DMS153 treated with DMSO at 0.1 percent for 48 hours (cell line): ENCODE measurements at regions not wholly inside any gene's neighbourhood (a gene's known extent, or its start where the extent isn't known, plus 50 kb on each side); places are given as distances from the start of the nearest gene placed in this dataset.
"Not testable (repeated sequence)": the region's sequence is repeated elsewhere in the genome, so short reads cannot be mapped to it uniquely, and the experiment has no call there.

Source experiments
- DNase-seq: peaks from one replicate; lab custom pipeline; 2025; ENCODE audit not compliant: unreplicated experiment; lab: John Stamatoyannopoulos, UW

DNA sequence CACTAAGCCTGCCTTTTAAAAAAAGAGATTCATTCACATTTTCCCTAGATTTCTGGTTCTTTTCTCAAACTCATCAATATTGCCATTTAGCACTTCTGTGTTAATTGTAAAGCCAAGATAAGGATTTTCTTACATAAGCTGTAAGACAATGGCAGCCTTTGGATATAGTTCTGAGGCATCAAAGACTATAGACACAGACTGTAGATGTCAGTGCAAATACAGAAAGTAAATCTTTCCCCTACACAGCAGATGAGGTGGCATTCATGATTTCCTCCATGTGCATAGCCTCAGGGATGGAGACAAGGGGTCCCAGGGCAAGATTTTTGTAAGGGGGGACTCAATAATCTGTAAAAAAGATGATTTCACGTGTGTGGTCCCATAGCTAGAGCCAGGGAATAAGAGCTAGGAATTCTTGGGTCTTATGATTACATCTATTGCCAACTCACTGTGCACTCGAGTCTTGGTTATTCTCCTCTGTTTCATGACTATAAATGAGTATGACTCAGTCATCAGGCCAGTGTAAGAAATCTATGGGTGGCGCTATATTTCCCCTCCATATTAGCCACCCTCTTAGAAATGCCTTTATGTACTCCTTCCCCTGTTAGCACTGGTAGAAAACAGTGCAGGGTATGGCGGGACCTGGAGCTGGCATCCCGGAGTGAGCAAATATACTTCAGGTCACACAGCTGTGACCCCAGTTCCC lies 207.5 kb downstream of the EXOC5 start:
- DNase-seq, result no peak

DNA sequence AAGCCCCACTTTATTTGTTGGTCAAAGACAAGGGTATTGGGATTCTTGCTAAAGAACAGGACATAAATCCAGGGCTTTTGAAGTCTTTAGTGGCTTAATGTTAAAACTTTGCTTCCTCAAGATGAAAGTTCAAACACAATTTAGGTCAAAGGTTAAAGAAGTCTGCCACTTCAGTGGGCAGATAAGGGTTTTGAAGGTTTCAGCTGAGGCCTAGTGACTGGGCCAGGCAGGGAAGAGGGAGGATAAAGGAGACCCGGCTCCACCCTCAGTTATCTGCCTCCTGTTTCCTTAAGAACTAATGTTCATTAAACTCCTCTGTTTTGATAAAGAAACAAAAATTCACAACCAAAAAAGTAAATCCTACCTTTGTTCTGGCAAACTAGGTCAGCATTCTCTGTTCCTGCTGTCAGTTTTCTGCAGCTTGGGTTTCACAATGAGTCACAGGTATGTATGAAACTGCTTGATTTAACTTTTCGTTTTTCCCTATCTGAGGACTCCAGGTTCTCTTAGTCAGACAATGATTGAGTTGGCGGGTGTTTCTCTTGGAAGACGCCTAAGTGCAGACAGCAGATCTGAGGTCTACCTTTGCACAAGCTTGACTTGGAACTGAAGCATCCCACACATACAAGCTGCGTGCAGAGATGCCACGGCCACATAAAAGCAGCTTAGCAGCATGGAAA lies 208.3 kb downstream of the EXOC5 start:
- DNase-seq, result no peak

DNA sequence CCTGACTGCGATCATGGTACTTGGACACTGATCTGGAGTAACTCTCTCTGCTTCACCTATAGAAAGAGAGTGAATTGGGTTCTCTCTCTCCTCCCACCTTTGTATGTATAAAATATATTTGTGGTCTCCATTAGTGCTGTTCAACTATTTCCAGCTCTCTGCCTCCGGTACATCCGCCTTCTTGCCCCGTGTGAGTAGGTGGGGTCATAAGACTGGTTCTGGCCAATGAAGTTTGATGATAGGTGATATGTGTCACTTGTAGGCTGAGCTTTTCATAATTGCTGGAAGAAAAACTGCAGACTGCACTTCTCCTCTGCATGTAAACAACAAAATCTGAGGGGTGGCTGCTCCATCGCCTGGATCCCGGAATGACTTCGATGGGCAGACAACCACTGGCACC lies 210.4 kb downstream of the EXOC5 start:
- no peak for DNase-seq

DNA sequence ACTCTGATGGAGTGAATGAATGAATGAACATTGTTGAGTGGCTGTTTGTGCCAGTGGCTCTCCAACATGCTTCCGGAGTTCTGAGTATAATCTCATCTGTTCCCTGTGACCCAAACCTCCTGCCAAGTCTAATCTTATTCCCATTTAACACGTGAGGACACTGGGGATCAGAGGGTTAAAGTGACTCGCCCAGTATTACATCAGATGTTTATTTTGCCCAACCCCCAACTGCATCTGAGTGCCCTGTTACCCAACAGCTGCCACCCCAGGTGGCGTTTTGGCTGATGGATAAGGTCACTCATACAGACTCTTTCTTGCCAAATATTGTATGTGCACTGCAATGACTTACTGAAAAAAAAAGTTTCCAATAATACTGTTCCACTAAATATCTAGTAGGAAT lies 210.9 kb downstream of the EXOC5 start:
- DNase-seq, result peak; percentile 34

DNA sequence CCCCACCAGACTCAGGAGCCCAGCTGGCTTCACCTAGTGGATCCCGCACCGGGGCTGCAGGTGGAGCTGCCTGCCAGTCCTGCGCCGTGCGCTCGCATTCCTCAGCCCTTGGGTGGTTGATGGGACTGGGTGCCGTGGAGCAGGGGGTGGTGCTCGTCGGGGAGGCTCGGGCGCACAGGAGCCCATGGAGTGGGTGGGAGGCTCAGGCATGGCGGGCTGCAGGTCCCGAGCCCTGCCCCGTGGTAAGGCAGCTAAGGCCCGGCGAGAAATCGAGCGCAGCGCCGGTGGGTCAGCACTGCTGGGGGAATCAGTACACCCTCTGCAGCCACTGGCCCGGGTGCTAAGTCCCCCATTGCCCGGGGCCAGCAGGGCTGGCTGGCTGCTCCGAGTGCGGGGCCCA lies 212.2 kb downstream of the EXOC5 start:
- DNase-seq, result not testable (repeated sequence)

DNA sequence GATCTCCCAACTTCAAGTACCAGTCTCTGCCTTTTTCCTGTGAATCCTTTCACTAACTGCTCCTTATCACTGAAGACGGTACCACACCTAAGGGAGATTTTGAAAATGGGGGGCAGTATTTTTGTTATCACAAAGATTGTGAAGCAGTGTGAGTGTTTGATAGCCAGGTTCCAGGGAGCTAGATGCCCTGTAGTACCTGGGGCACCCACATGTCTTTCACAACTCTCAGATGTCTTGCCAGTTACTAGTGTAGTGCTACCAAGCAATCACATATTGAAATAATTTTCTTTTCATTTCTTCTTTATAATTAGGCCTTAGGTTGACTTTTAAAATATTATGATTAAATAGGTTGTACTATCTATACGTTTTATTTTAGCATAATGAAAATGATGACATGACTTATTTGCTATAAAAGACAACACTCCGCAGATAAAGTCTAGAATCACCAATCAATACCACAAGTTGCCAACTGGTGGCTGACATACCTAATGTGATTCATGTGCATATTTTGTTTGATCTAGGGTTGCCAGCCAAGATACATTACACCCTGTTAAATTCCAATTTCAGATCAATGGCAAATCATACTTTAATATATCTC lies 215.9 kb downstream of the EXOC5 start:
- DNase-seq, result no peak

DNA sequence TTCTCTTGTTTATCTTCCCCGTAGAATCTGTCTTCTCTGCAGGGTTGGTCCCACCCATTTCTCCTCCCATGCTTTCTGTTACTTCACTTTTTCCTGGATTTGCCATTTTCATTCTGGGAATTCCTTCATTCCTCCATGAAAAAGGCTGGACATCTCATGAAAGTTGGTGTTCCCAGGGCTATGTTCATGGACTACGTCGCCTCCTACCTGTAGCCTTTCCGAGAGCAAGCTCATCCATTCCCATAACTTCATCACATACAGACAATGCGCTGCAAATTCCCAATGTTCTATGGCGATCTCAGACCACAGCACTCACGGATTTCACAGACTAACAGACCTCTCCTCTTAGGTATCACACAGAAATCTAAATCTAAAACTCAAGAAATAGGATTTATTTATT lies 217.1 kb downstream of the EXOC5 start:
- no peak for DNase-seq

DNA sequence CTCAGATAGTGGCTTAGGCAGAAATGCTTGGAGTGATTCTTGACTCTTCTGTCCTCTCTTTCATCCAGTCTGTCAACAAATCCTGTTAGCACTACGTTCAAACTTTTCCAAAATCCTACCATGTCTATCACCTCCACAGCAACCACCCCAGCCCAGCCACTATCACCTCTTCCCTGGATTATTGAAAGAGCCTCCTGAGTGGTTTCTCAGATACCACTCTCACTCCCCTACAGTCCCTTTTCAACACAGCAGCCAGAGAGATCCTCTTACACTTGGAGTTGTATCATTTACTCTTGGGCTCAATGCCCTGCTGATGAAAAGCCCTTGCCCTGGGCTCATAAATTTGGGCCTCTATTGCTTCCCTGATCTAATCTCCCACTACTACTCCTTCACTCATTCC lies 218.9 kb downstream of the EXOC5 start:
- no peak for DNase-seq

DNA sequence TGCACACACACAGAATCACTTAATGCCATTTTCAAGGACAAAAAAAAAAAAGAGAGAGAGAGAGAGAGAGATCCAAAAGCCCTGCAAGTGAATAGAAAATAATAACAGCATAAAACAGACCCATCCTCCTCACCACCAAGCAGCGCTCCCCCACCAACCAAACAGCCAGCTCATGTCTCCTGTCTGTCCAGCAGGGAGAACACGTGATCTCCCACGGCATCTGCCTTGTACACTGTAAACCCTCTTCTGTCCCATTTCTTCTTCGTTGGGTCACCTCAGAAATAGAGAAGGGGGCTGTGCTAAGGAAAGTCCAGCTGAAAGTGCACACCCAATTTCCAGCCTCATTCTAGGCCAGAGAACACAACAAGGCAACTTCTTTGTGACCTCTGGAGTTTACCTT lies 222.5 kb downstream of the EXOC5 start:
- no peak for DNase-seq

DNA sequence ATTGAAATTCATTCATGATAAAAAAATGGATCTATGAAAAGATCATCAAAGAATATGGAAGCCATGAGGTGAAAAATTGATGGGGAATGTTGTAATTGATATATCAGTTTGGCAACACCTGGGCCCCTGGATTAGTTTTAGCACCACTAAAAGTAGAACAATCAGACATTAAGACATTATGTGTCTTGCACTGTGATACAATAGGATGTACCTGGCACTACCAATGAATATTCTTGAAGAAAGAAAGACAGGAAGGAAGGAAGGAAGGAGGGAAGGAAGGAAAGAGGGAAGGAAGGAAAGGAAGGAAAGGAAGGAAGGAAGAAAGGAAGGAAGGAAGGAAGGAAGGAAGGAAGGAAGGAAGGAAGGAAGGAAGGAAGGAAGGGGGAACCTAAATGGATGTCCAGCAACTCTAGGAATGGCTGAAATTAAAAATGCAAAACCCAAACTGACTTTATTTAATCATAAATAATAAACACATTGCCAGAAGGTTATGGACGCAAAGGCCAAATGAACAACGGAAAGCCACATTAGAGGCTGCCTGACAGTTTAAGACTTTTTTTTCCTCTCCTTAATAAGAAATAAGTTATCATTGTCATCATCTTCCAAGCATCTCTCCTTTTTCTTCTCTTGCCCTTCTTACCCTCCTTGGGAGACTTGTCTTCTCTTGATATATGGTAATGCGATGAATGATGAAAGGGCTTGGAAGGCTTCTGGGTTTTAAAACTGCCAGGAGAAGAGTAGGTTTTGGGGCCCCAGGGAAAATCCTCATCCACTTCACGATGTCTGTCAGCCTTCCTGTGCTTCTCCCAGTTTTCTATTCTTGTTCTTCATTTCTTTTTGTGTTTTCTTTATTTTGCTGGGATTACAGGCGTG lies 224.4 kb downstream of the EXOC5 start:
- not testable (repeated sequence) for DNase-seq

DNA sequence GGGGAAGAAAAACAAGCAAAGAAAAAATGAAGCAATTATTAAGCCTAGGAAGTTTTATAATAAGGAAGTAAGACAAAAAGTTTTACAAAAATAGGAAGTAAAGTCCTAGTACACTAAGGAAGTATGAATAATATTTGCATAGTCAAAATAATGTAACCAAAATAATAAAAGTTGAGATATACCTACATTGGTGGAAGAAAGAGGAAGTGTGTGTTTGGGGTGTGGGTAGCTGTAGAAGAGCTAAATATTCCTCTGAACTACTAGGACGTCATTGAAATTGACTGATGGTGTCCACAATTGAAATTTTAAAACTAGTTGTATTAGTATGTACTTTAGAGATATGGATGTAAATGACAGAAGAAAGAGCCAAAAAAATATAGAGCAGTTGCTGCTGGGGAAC lies 228.4 kb upstream of the OTX2 start:
- DNase-seq, result no peak

DNA sequence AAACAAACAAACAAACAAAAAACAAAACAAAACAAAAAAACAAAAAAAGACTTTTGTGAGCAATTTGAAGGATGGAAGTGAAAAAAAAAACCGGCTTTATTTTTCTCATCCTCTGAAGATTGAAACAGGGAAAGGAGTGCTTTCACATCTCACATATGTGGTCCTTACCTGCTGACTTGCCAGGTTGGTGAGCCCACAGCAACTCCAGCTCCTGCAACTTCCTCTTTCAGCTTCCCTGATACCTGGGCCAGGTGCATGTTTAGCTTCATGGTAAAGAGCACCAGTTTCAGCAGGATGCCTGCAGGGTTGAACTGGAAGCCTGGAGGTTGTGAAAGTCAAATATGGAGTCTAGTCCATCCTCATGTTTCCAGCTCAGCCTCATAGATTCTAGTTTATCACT lies 221.2 kb upstream of the OTX2 start:
- no peak for DNase-seq

DNA sequence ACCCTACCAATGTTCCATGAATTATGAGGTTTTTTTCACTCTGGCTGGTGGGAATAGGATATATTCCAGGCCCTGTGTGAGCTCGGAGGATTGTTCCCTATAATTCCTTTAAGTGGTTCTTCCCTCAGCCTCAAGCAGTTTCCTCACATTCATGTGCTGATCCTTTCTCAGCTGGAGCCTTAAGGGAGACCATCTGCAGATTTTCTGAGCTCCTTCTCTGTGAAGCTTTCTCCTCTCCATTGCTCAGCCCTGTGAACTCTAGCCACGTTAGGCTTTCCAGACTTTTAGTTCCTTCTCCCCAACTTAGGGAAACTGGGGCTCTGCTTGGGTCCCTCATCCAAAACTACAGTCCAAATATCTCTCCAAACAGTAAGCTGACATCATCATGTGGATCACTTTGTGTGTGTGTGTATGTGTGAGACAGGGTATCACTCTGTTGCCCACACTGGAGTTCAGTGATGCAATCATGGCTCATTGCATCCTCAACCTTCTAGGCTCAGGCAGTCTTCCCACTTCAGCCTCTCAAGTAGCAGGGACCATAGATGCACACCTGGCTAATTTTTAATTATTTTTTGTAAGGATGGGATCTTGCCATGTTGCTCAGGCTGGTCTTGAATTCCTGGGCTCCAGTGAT lies 219.5 kb upstream of the OTX2 start:
- no peak for DNase-seq

DNA sequence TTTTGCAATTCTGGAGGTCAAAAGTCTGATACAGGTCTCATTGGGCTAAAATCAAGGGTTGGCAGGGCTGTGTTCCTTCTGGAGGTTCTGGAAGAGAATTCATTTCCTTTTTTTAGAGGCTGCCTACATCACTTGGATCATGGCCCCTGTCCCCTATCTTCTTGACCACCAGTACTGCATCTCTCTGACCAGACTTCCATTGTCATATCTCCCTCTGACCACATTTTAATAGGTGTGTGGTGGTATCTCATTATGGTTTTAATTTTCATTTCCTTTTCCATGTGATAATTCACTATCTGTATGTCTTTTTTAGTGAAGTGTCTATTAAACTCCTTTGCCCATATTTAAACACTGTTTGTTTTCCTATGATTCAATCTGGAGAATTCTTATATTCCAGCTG lies 215.2 kb upstream of the OTX2 start:
- DNase-seq, result no peak

DNA sequence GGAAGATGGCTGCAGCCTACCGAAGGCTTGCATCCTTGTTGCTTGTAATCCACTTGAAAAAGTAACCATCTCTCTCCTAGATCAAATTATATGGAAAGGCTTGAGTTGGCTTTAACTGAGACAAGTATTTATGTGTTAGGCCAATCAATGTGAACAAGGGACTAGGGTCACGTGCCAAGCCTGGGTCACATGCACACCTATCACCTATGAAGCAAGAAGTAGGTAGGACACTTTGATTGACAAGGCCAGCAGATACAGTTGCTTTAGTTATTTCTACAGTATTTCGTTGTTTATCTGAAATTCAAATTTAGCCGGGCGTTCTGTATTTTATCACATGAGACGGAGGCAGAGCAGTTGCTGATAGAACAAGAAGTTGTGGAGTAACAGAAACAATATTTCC lies 212.3 kb upstream of the OTX2 start:
- DNase-seq, result no peak

DNA sequence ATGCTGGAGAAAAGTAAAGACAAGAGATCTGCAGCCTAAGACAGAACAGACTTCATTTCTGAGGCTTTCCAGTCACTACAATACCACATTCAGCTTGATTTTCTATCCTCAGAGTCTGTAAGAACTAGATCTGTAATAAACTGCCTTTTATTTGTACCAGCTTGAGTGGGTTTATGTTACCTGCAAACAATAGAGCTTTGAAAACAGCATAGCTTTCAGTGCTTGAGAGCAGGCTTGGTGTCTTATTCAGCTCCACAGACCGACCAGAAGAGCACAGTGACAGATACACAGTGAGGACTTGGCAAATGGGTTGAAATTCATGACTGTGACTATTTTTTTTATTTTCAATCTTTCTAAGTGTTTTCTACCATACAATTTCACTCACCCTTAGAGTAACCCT lies 207.8 kb upstream of the OTX2 start:
- no peak for DNase-seq

DNA sequence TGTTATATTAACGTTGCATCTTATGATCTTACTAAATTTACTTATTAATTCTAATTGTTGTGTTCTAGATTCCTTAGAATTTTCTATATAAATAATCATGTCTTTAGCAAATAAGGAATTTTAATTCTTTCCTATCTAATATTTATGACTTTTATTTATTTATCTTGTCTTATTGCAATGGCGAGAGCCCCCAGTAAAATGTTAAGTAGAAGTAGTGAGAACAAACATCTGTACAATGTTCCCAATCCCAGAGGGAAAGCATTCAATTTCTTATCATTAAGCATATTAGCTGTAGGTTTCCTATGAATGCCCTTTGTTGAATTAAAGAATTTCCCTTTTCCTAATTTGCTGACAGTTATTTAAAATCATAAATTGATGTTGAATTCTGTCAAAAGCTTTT lies 203.7 kb upstream of the OTX2 start:
- DNase-seq, result no peak

DNA sequence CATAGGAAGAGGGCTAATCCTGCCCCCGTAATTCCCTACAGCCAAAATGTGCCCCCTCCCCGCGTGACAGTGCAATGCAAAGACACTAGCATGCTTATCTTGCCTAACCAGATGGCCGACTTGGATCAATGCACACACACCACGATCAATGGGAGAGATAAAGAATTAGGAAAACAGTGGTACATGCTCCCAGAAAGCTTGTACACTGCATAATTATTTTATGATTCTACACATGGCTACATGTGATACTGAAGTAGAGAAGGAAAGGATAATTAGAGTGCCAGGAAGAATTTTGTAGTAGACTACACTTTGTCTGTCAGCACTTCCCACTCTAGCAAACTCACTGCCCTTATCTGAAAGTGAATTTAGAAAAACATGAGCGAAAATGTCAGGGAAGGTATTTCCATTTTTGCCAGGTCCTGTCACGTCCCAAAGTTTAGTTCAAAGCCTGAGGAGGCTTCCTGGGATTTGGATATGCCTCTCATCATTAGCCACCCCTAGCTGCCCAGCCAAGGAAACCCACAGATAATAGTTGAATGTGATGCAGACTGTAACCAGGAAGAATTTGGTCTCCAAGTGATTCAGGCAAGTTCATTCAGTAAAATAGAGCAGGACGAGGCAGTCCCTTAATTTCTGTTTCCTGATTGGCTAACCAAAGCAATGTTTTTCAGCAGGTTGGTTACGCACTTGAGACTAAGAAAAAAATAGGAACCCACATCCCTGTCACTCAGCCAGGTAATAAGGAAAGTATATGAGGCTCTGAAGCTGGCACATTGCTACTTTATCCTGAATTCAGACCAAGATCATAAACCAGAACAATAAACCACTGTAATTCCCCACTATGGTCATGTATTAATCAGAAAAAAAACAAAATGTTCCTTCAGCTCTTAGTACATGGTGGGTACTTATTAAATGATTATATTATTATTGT lies 199.6 kb upstream of the OTX2 start:
- no peak for DNase-seq

DNA sequence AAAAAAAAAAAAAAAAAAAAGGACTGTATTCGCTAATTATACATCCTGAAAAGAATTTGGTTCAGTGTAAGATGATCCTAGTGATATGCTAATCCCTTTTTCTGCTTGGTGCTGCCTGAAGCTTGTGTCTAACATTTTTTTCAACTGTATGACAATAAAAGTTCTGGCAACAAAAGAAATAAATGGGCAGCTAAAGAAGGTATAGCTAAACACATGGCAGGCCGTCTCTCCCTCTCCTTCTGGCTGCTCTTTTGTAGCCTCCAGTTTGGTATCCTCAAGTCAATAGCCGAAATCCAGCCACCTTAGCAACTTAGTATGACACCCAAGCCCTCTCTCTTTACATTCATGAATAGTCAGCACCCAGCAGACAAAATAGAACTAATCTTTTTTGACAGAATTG lies 198.3 kb upstream of the OTX2 start:
- DNase-seq, result no peak

DNA sequence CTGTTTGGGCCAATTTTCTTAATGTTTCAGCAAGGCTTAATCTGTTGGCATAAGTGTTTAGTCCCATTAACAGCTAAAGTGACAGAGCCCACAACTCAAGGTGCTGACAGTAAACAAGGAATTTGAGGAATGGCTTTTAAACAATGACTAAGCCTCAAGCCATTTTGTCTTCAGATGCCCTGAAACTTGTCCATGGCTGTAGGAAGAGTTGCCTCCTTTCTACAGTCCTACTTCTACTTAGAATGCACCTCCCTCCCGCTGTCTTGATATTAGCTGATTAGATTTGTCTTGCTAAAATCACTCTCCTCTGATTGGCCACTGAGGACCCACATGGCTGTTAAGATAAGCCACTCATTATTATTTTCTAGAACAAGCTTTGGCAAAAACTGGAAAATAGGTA lies 188.4 kb upstream of the OTX2 start:
- DNase-seq, result no peak
